Caco-2 (cell line): ENCODE measurements at regions not wholly inside any gene's neighbourhood (a gene's known extent, or its start where the extent isn't known, plus 50 kb on each side); places are given as distances from the start of the nearest gene placed in this dataset.

Experiments used
- BruUV-seq: library from RNA; stranded (reverse); fragments of 400-500 nt; replicated peaks from 2 replicates; lab custom pipeline; 2021; lab: Mats Ljungman, UMichigan
- CTCF ChIA-PET: fragments of 300-600 bp; sonication (Branson Sonifier 250); formaldehyde crosslinking; loops from one replicate; lab custom pipeline; 2022; ENCODE audit warnings: antibody characterized with exemption; lab: Charles Lee
- POLR2A ChIA-PET: fragments of 300-600 bp; sonication (Branson Sonifier 250); formaldehyde crosslinking; loops from one replicate; lab custom pipeline; 2022; ENCODE audit warnings: antibody characterized with exemption; lab: Charles Lee
- DNase-seq, 2 experiments: peaks; one replicate each; pipeline versions ENCODE4 v3.0.0 to v3.0.0-alpha.2; 2020 to 2022
- H3K27me3 ChIP-seq: replicated peaks from 2 replicates; pipeline ENCODE4 v1.6.0; 2011; ENCODE audit warnings: low read length; ENCODE audit not compliant: control insufficient read depth, insufficient read depth
- H3K36me3 ChIP-seq: 2 replicates; pipeline ENCODE4 v1.5.1; 2011; ENCODE audit warnings: low read length; ENCODE audit not compliant: control insufficient read depth, insufficient read depth
- H3K4me1 ChIP-seq: fragments of 250-450 bp; sonication (Bioruptor Pico); 2 replicates; pipeline ENCODE4 v1.5.1; 2020; ENCODE audit warnings: mild to moderate bottlenecking
- H3K4me3 ChIP-seq: 2 replicates; pipeline ENCODE4 v1.5.1; 2011; ENCODE audit warnings: low read depth, mild to moderate bottlenecking, control low read depth, low read length
- H3K9me3 ChIP-seq: fragments of 250-450 bp; sonication (Bioruptor Pico); 2 replicates; pipeline ENCODE4 v1.5.1; 2020; ENCODE audit warnings: mild to moderate bottlenecking, moderate library complexity
- H3K27ac Mint-ChIP-seq: one replicate; pipeline ENCODE4 v1.8.0; 2022; ENCODE audit warnings: mixed read lengths; ENCODE audit not compliant: unreplicated experiment
- H3K27me3 Mint-ChIP-seq: one replicate; pipeline ENCODE4 v1.8.0; 2022; ENCODE audit warnings: mixed read lengths; ENCODE audit not compliant: insufficient read depth, unreplicated experiment
- H3K36me3 Mint-ChIP-seq: one replicate; pipeline ENCODE4 v1.8.0; 2022; ENCODE audit warnings: mild to moderate bottlenecking, mixed read lengths; ENCODE audit not compliant: insufficient read depth, unreplicated experiment
- H3K4me1 Mint-ChIP-seq: one replicate; pipeline ENCODE4 v1.8.0; 2022; ENCODE audit warnings: low read depth, mixed read lengths; ENCODE audit not compliant: unreplicated experiment
- H3K4me3 Mint-ChIP-seq: one replicate; pipeline ENCODE4 v1.8.0; 2022; ENCODE audit warnings: mild to moderate bottlenecking, moderate library complexity, mixed read lengths; ENCODE audit not compliant: unreplicated experiment
- H3K9me3 Mint-ChIP-seq: one replicate; pipeline ENCODE4 v1.8.0; 2022; ENCODE audit warnings: mixed read lengths; ENCODE audit not compliant: unreplicated experiment
- CTCF ChIP-seq, 2 experiments: fragments of 200-600 bp in 1 of 2; IDR thresholded peaks; 1 replicate in 1 of 2; 2 replicates in 1 of 2; pipeline versions ENCODE4 v1.5.1 to v1.8.0; 2011 to 2022; ENCODE audit warnings: antibody characterized with exemption in 1 of 2, control low read depth in 1 of 2, inconsistent platforms in 1 of 2, low read depth in 1 of 2, low read length in 1 of 2, mild to moderate bottlenecking in 1 of 2, moderate library complexity in 1 of 2; ENCODE audit not compliant: insufficient read depth in 1 of 2, severe bottlenecking in 1 of 2, unreplicated experiment in 1 of 2
- intact Hi-C: fragments of 100-400 bp; cut with micrococcal nuclease; formaldehyde crosslinking; loops from one replicate; pipeline ENCODE4 v1.10.0; 2022; ENCODE audit not compliant: unreplicated experiment

GRCh38 chr14:93870377-93870776 lies 56.8 kb upstream of the FAM181A start:
- Mint-ChIP-seq H3K9me3 (no peaks in the 10 kb centered on the region), H3K36me3 (peaks cover 6% of the 10 kb centered on the region), H3K27me3 (peaks cover 12% of the 10 kb centered on the region), H3K4me3 (no peak overlapping the region), H3K4me1 (no peaks in the 10 kb centered on the region), H3K27ac (no peak overlapping the region)
- ChIA-PET CTCF (no interaction called here), POLR2A (no interaction called here)
- BruUV-seq = no TSS peak
- intact Hi-C loops = no loop called here
- H3K9me3 ChIP-seq = no peaks in the 10 kb centered on the region
- no peak overlapping the region for H3K4me3 ChIP-seq
- no peak for DNase-seq
- TF ChIP-seq CTCF (IDR thresholded peaks at IDR 0.05; ENCODE audit: insufficient read depth in 1 of 2, low read depth in 1 of 2, low read length in 1 of 2, severe bottlenecking in 1 of 2, unreplicated experiment in 1 of 2) = no peak
- H3K36me3 ChIP-seq = no peaks in the 10 kb centered on the region
- H3K4me1 ChIP-seq = no peaks in the 10 kb centered on the region
- no peaks in the 10 kb centered on the region; the same call in 1 of the 2 replicates for H3K27me3 ChIP-seq

- no peak for TF ChIP-seq CTCF (IDR thresholded peaks at IDR 0.05; ENCODE audit: insufficient read depth in 1 of 2, low read depth in 1 of 2, low read length in 1 of 2, severe bottlenecking in 1 of 2, unreplicated experiment in 1 of 2)
- no peak for DNase-seq
- Histone ChIP-seq H3K4me3 (no peak overlapping the region), H3K27me3 (no peaks in the 10 kb centered on the region; the same call in 1 of the 2 replicates), H3K9me3 (no peaks in the 10 kb centered on the region), H3K36me3 (no peaks in the 10 kb centered on the region), H3K4me1 (no peaks in the 10 kb centered on the region)
- POLR2A ChIA-PET = no interaction called here
- H3K27ac Mint-ChIP-seq = no peak overlapping the region
- no peaks in the 10 kb centered on the region for H3K9me3 Mint-ChIP-seq
- no TSS peak for BruUV-seq
- H3K4me3 Mint-ChIP-seq = no peak overlapping the region
- no peaks in the 10 kb centered on the region for H3K4me1 Mint-ChIP-seq
- peaks cover 12% of the 10 kb centered on the region for H3K27me3 Mint-ChIP-seq
- H3K36me3 Mint-ChIP-seq = peaks cover 6% of the 10 kb centered on the region
- intact Hi-C loops = no loop called here
- CTCF ChIA-PET = no interaction called here
These were observed 57.7 kb upstream of the FAM181A start for GRCh38 chr14:93869427-93869826.

GRCh38 chr14:93868165-93868564 lies 59.0 kb upstream of the FAM181A start:
- Histone ChIP-seq H3K36me3 (no peaks in the 10 kb centered on the region), H3K27me3 (no peaks in the 10 kb centered on the region; the same call in 1 of the 2 replicates), H3K4me1 (no peaks in the 10 kb centered on the region; the same call in 1 of the 2 replicates), H3K4me3 (no peak overlapping the region), H3K9me3 (no peaks in the 10 kb centered on the region)
- Mint-ChIP-seq H3K9me3 (no peaks in the 10 kb centered on the region), H3K4me1 (no peaks in the 10 kb centered on the region), H3K4me3 (no peak overlapping the region), H3K27me3 (peaks cover 12% of the 10 kb centered on the region), H3K27ac (no peak overlapping the region), H3K36me3 (peaks cover 2% of the 10 kb centered on the region)
- DNase-seq = no peak
- intact Hi-C loops = no loop called here
- no peak for TF ChIP-seq CTCF (IDR thresholded peaks at IDR 0.05; ENCODE audit: insufficient read depth in 1 of 2, low read depth in 1 of 2, low read length in 1 of 2, severe bottlenecking in 1 of 2, unreplicated experiment in 1 of 2)
- no TSS peak for BruUV-seq
- CTCF ChIA-PET = no interaction called here
- POLR2A ChIA-PET = no interaction called here
